ENCODE measurements at regions not wholly inside any gene's neighbourhood (a gene's known extent, or its start where the extent isn't known, plus 50 kb on each side); places are given as distances from the start of the nearest gene placed in this dataset.

DNA sequence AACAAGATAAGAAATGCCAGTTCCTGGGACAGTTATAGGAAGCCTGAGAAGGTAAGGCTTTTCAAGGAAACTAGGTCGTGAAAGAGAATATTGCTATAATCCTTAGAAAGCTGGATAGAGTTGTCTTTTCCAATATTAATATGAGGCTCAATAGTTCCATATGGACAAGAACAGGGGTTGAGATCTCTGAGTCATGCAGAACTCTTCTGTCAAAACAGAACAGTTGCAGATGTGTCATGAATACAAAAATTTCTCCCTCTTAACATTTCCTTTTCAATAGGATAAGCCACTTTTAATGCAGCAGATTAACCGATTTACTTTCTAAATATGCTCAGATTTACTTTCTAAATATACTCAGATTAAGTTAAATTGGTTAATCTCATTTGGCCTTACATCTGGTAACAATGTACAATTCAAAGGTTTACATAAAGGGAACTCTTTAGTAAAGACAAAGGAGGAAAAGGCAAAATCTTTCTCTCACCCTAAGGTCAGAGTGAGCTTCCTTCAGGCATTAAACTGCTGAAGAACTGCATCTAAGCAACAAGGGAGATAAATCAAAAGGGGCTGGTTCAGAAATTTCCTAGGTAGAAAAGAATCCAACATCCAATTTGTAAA is 104.7 kb upstream of the PCDH15 start:
- H3K9ac ChIP-seq (ENCODE audit: low read depth in 2 of 2, low read length in 2 of 2), result no peak overlapping the region
- no peaks in the 10 kb centered on the region for H3K9me3 ChIP-seq
- intact Hi-C loops (cut with DNase I), result no loop called here
- H3K4me1 ChIP-seq, result no peaks in the 10 kb centered on the region
- H3K36me3 ChIP-seq, result no peaks in the 10 kb centered on the region
- H3K27me3 ChIP-seq, result no peaks in the 10 kb centered on the region
- no peak overlapping the region for H3K27ac ChIP-seq
- no peak for DNase-seq
- H3K4me3 ChIP-seq, result no peak overlapping the region
- TF ChIP-seq, protein P1, sequence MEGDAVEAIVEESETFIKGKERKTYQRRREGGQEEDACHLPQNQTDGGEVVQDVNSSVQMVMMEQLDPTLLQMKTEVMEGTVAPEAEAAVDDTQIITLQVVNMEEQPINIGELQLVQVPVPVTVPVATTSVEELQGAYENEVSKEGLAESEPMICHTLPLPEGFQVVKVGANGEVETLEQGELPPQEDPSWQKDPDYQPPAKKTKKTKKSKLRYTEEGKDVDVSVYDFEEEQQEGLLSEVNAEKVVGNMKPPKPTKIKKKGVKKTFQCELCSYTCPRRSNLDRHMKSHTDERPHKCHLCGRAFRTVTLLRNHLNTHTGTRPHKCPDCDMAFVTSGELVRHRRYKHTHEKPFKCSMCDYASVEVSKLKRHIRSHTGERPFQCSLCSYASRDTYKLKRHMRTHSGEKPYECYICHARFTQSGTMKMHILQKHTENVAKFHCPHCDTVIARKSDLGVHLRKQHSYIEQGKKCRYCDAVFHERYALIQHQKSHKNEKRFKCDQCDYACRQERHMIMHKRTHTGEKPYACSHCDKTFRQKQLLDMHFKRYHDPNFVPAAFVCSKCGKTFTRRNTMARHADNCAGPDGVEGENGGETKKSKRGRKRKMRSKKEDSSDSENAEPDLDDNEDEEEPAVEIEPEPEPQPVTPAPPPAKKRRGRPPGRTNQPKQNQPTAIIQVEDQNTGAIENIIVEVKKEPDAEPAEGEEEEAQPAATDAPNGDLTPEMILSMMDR (IDR thresholded peaks at IDR 0.05), result no peak

- no peaks in the 10 kb centered on the region for H3K27me3 ChIP-seq
- intact Hi-C loops (cut with DNase I), result no loop called here
- no peak overlapping the region for H3K4me3 ChIP-seq
- no peaks in the 10 kb centered on the region for H3K36me3 ChIP-seq
- H3K4me1 ChIP-seq, result no peaks in the 10 kb centered on the region
- no peak for DNase-seq
- H3K9ac ChIP-seq (ENCODE audit: low read depth in 2 of 2, low read length in 2 of 2), result no peak overlapping the region
- H3K9me3 ChIP-seq, result no peaks in the 10 kb centered on the region
- TF ChIP-seq, protein P1 (IDR thresholded peaks at IDR 0.05), result no peak
- no peak overlapping the region for H3K27ac ChIP-seq
Measured at GRCh38 chr10:54904833-54905232, 103.8 kb upstream of the PCDH15 start.

GRCh38 chr10:54903745-54904144 is 102.7 kb upstream of the PCDH15 start:
- Histone ChIP-seq H3K27ac (no peak overlapping the region), H3K4me3 (no peak overlapping the region), H3K27me3 (no peaks in the 10 kb centered on the region), H3K9ac (ENCODE audit: low read depth in 2 of 2, low read length in 2 of 2) (no peak overlapping the region), H3K4me1 (no peaks in the 10 kb centered on the region), H3K9me3 (no peaks in the 10 kb centered on the region), H3K36me3 (no peaks in the 10 kb centered on the region)
- intact Hi-C loops (cut with DNase I), result no loop called here
- no peak for DNase-seq
- TF ChIP-seq, protein P1 (IDR thresholded peaks at IDR 0.05), result no peak

GRCh38 chr10:54900584-54900983 is 99.6 kb upstream of the PCDH15 start:
- Histone ChIP-seq H3K27me3 (no peaks in the 10 kb centered on the region), H3K4me3 (no peak overlapping the region), H3K9ac (ENCODE audit: low read depth in 2 of 2, low read length in 2 of 2) (no peak overlapping the region), H3K9me3 (no peaks in the 10 kb centered on the region), H3K27ac (no peak overlapping the region), H3K4me1 (no peaks in the 10 kb centered on the region), H3K36me3 (no peaks in the 10 kb centered on the region)
- no peak for DNase-seq
- intact Hi-C loops (cut with DNase I), result no loop called here
- TF ChIP-seq, protein P1 (IDR thresholded peaks at IDR 0.05), result no peak

GRCh38 chr10:54880996-54881395 is 80.0 kb upstream of the PCDH15 start:
- Histone ChIP-seq H3K4me3 (no peak overlapping the region), H3K27me3 (no peaks in the 10 kb centered on the region), H3K9ac (ENCODE audit: low read depth in 2 of 2, low read length in 2 of 2) (no peak overlapping the region), H3K4me1 (no peaks in the 10 kb centered on the region), H3K9me3 (no peaks in the 10 kb centered on the region), H3K27ac (no peak overlapping the region), H3K36me3 (no peaks in the 10 kb centered on the region)
- TF ChIP-seq, protein P1 (IDR thresholded peaks at IDR 0.05), result no peak
- intact Hi-C loops (cut with DNase I), result no loop called here
- DNase-seq, result no peak
